ENCODE measurements at regions not wholly inside any gene's neighbourhood (a gene's known extent, or its start where the extent isn't known, plus 50 kb on each side); places are given as distances from the start of the nearest gene placed in this dataset.

GRCh38 chr10:83871187-83872081 is 267.9 kb upstream of the GHITM start:
- Histone ChIP-seq H4K20me1 (ENCODE audit: insufficient read depth, low read length) (no peaks in the 10 kb centered on the region), H3K4me3 (ENCODE audit: insufficient read depth, low read depth, low read length) (no peak overlapping the region), H3K4me1 (ENCODE audit: insufficient read depth, low read length) (no peaks in the 10 kb centered on the region), H2AFZ (ENCODE audit: low read depth, low read length) (no peak overlapping the region), H3K79me2 (ENCODE audit: insufficient read depth, low read length) (no peaks in the 10 kb centered on the region), H3K4me2 (ENCODE audit: low read length) (no peak overlapping the region), H3K9ac (ENCODE audit: low read length) (no peak overlapping the region), H3K27ac (ENCODE audit: low read depth, low read length) (no peak overlapping the region), H3K9me3 (ENCODE audit: insufficient read depth, low read depth, low read length) (peaks cover 3% of the 10 kb centered on the region), H3K36me3 (ENCODE audit: insufficient read depth, low read length) (no peaks in the 10 kb centered on the region), H3K27me3 (ENCODE audit: insufficient read depth, low read length) (no peaks in the 10 kb centered on the region)
- peak; percentile 18 for DNase-seq (ENCODE audit: low read depth)
- FAIRE-seq, result peak; percentile 76
- Mint-ChIP-seq H3K27ac (ENCODE audit: unreplicated experiment) (no peak overlapping the region), H3K36me3 (ENCODE audit: low read depth, unreplicated experiment) (no peaks in the 10 kb centered on the region), H3K4me3 (ENCODE audit: unreplicated experiment) (no peak overlapping the region), H3K9me3 (ENCODE audit: unreplicated experiment) (peaks cover 2% of the 10 kb centered on the region), H3K27me3 (ENCODE audit: low read depth, unreplicated experiment) (peaks cover 26% of the 10 kb centered on the region), H3K4me1 (ENCODE audit: low read depth, unreplicated experiment) (no peaks in the 10 kb centered on the region)
- TF ChIP-seq CTCF (IDR thresholded peaks at IDR 0.05; ENCODE audit: insufficient read depth, low read depth, low read length) (peak; percentile 95), EZH2 (IDR thresholded peaks at IDR 0.05; ENCODE audit: insufficient read depth, low read length) (no peak)

GRCh38 chr10:83880252-83880791 is 259.0 kb upstream of the GHITM start:
- H3K4me3 Mint-ChIP-seq (ENCODE audit: unreplicated experiment), result no peak overlapping the region
- no peaks in the 10 kb centered on the region for H3K4me1 Mint-ChIP-seq (ENCODE audit: low read depth, unreplicated experiment)

More at GRCh38 chr10:83880252-83880791, 259.0 kb upstream of the GHITM start:
- no peak overlapping the region for H3K4me3 ChIP-seq (ENCODE audit: insufficient read depth, low read depth, low read length)
- no peaks in the 10 kb centered on the region for H3K9me3 ChIP-seq (ENCODE audit: insufficient read depth, low read depth, low read length)
- H3K36me3 ChIP-seq (ENCODE audit: insufficient read depth, low read length), result no peaks in the 10 kb centered on the region
- H3K36me3 Mint-ChIP-seq (ENCODE audit: low read depth, unreplicated experiment), result no peaks in the 10 kb centered on the region
- no peak for DNase-seq (ENCODE audit: low read depth)
- no peak overlapping the region for H3K27ac ChIP-seq (ENCODE audit: low read depth, low read length)
- TF ChIP-seq EZH2 (IDR thresholded peaks at IDR 0.05; ENCODE audit: insufficient read depth, low read length) (no peak), CTCF (IDR thresholded peaks at IDR 0.05; ENCODE audit: insufficient read depth, low read depth, low read length) (no peak)
- no peaks in the 10 kb centered on the region for H3K79me2 ChIP-seq (ENCODE audit: insufficient read depth, low read length)
- no peak overlapping the region for H2AFZ ChIP-seq (ENCODE audit: low read depth, low read length)
- FAIRE-seq, result no peak
- H3K4me2 ChIP-seq (ENCODE audit: low read length), result no peak overlapping the region
- peaks cover 1% of the 10 kb centered on the region for H3K9me3 Mint-ChIP-seq (ENCODE audit: unreplicated experiment)
- no peak overlapping the region for H3K9ac ChIP-seq (ENCODE audit: low read length)
- no peaks in the 10 kb centered on the region for H3K27me3 ChIP-seq (ENCODE audit: insufficient read depth, low read length)
- no peaks in the 10 kb centered on the region for H4K20me1 ChIP-seq (ENCODE audit: insufficient read depth, low read length)
- H3K4me1 ChIP-seq (ENCODE audit: insufficient read depth, low read length), result no peaks in the 10 kb centered on the region
- no peak overlapping the region for H3K27ac Mint-ChIP-seq (ENCODE audit: unreplicated experiment)
- peaks cover 30% of the 10 kb centered on the region for H3K27me3 Mint-ChIP-seq (ENCODE audit: low read depth, unreplicated experiment)
